Common myeloid progenitor, CD34-positive (primary cell): ENCODE measurements at regions not wholly inside any gene's neighbourhood (a gene's known extent, or its start where the extent isn't known, plus 50 kb on each side); places are given as distances from the start of the nearest gene placed in this dataset.

ENCODE experiments used
- CTCF ChIA-PET: fragments of 350-600 bp; sonication (Branson Sonifier 250); formaldehyde crosslinking; loops from one replicate; lab custom pipeline; 2021; ENCODE audit warnings: antibody characterized with exemption; lab: Charles Lee
- POLR2A ChIA-PET: fragments of 350-600 bp; sonication (Branson Sonifier 250); formaldehyde crosslinking; loops from one replicate; lab custom pipeline; 2021; ENCODE audit warnings: antibody characterized with exemption; lab: Charles Lee
- DNase-seq, 3 donors: peaks; one replicate each; pipeline versions ENCODE4 v3.0.0 to v3.0.0-alpha.2; 2013
- H3K27ac ChIP-seq, 2 experiments: 1 replicate in 1 of 2; 2 replicates in 1 of 2; pipeline ENCODE4 v1.7.0; 2013; ENCODE audit warnings: inconsistent platforms in 2 of 2, low read length in 2 of 2, mild to moderate bottlenecking in 2 of 2, low read depth in 1 of 2, moderate library complexity in 1 of 2; ENCODE audit not compliant: severe bottlenecking in 2 of 2, insufficient read depth in 1 of 2, poor library complexity in 1 of 2
- H3K27me3 ChIP-seq, 5 experiments: replicated peaks in 2 of 5; 1 replicate in 3 of 5; 2 replicates in 2 of 5; pipeline versions ENCODE4 v1.6.1 to v1.7.0; 2013; ENCODE audit warnings: low read length in 4 of 5, mild to moderate bottlenecking in 2 of 5, moderate library complexity in 2 of 5, inconsistent platforms in 1 of 5; ENCODE audit not compliant: insufficient read depth in 5 of 5, control insufficient read depth in 4 of 5
- H3K36me3 ChIP-seq, 4 experiments: 1 replicate in 2 of 4; 2 replicates in 2 of 4; pipeline versions ENCODE4 v1.6.1 to v1.7.0; 2013; ENCODE audit warnings: low read length in 3 of 4, control low read depth in 1 of 4, mild to moderate bottlenecking in 1 of 4; ENCODE audit not compliant: control insufficient read depth in 4 of 4, insufficient read depth in 4 of 4
- H3K4me1 ChIP-seq, 4 experiments: 1 replicate in 3 of 4; 2 replicates in 1 of 4; pipeline versions ENCODE4 v1.6.1 to v1.7.1; 2013; ENCODE audit warnings: low read length in 3 of 4, mild to moderate bottlenecking in 3 of 4, control low read depth in 1 of 4, inconsistent platforms in 1 of 4, moderate library complexity in 1 of 4; ENCODE audit not compliant: control insufficient read depth in 4 of 4, insufficient read depth in 4 of 4; ENCODE audit errors: control extremely low read depth in 1 of 4
- H3K4me3 ChIP-seq, 7 experiments: 1 replicate in 4 of 7; 2 replicates in 3 of 7; pipeline versions ENCODE4 v1.5.1 to v1.7.0; 2013; ENCODE audit warnings: mild to moderate bottlenecking in 7 of 7, low read length in 6 of 7, moderate library complexity in 6 of 7, inconsistent platforms in 2 of 7, low read depth in 2 of 7, control low read depth in 1 of 7; ENCODE audit not compliant: insufficient read depth in 4 of 7, control insufficient read depth in 1 of 7; ENCODE audit errors: extremely low read depth in 1 of 7
- H3K9me3 ChIP-seq, 5 experiments: 1 replicate in 4 of 5; 2 replicates in 1 of 5; pipeline versions ENCODE4 v1.6.1 to v1.7.1; 2013; ENCODE audit warnings: low read length in 4 of 5, mild to moderate bottlenecking in 2 of 5, inconsistent platforms in 1 of 5, low read depth in 1 of 5, moderate library complexity in 1 of 5; ENCODE audit not compliant: control insufficient read depth in 4 of 5, insufficient read depth in 2 of 5; ENCODE audit errors: control extremely low read depth in 1 of 5
- WGBS: methylation state at CpG from one replicate; pipeline ENCODE4 v1.1.5; 2013; ENCODE audit not compliant: insufficient coverage; 5-methylcytosine and 5-hydroxymethylcytosine counted together

- Histone ChIP-seq H3K4me3 (no peak overlapping the region), H3K4me1 (no peaks in the 10 kb centered on the region), H3K9me3 (no peaks in the 10 kb centered on the region), H3K27me3 (no peaks in the 10 kb centered on the region), H3K27ac (no peak overlapping the region), H3K36me3 (no peaks in the 10 kb centered on the region)
- ChIA-PET CTCF (no interaction called here), POLR2A (no interaction called here)
- no CpG with 5 or more reads among the region's 1 CpG for WGBS
- no peak for DNase-seq
Measured at GRCh38 chr6:76639941-76640340, 567.5 kb upstream of the IMPG1 start.

GRCh38 chr6:76634695-76635094 lies 562.2 kb upstream of the IMPG1 start:
- no peaks in the 10 kb centered on the region for H3K27me3 ChIP-seq
- no peaks in the 10 kb centered on the region for H3K9me3 ChIP-seq
- CTCF ChIA-PET, result no interaction called here
- no peak for DNase-seq
- H3K4me1 ChIP-seq, result no peaks in the 10 kb centered on the region
- no peaks in the 10 kb centered on the region for H3K36me3 ChIP-seq
- no peak overlapping the region for H3K4me3 ChIP-seq
- POLR2A ChIA-PET, result no interaction called here
- no peak overlapping the region for H3K27ac ChIP-seq

GRCh38 chr6:76633259-76633658 lies 560.8 kb upstream of the IMPG1 start:
- ChIA-PET POLR2A (no interaction called here), CTCF (no interaction called here)
- Histone ChIP-seq H3K27ac (no peak overlapping the region), H3K9me3 (peaks cover 0 to 5% (median 0%) of the 10 kb centered on the region in 5 experiments), H3K36me3 (no peaks in the 10 kb centered on the region), H3K27me3 (no peaks in the 10 kb centered on the region), H3K4me3 (no peak overlapping the region), H3K4me1 (no peaks in the 10 kb centered on the region)
- WGBS, result 83% methylated on average over 4 of the region's 5 CpGs
- no peak for DNase-seq

GRCh38 chr6:76631622-76632021 lies 559.2 kb upstream of the IMPG1 start:
- POLR2A ChIA-PET, result no interaction called here
- no peak for DNase-seq
- no peaks in the 10 kb centered on the region for H3K4me1 ChIP-seq
- H3K9me3 ChIP-seq, result peaks cover 0 to 5% (median 0%) of the 10 kb centered on the region in 5 experiments
- no peaks in the 10 kb centered on the region for H3K36me3 ChIP-seq
- CTCF ChIA-PET, result interaction anchor here (0.6 kb wide), 1 partner anchor 17 kb away, joined by 3 read pairs; no protein-coding TSS in a partner anchor
- H3K27ac ChIP-seq, result no peak overlapping the region
- H3K27me3 ChIP-seq, result no peaks in the 10 kb centered on the region
- no peak overlapping the region for H3K4me3 ChIP-seq
- WGBS, result 98% methylated on average over 9 of the region's 9 CpGs

- POLR2A ChIA-PET, result no interaction called here
- no peak for DNase-seq
- 81% methylated on average over 2 of the region's 2 CpGs for WGBS
- CTCF ChIA-PET, result no interaction called here
- no peaks in the 10 kb centered on the region for H3K4me1 ChIP-seq
- no peak overlapping the region for H3K27ac ChIP-seq
- H3K36me3 ChIP-seq, result no peaks in the 10 kb centered on the region
- H3K27me3 ChIP-seq, result no peaks in the 10 kb centered on the region
- H3K4me3 ChIP-seq, result no peak overlapping the region
- no peaks in the 10 kb centered on the region for H3K9me3 ChIP-seq
Measured at GRCh38 chr6:76615395-76615794, 542.9 kb upstream of the IMPG1 start.

GRCh38 chr6:76612954-76613353 lies 540.5 kb upstream of the IMPG1 start:
- ChIA-PET CTCF (no interaction called here), POLR2A (interaction anchor here (0.6 kb wide), 1 partner anchor 181 kb away, joined by 3 read pairs; no protein-coding TSS in a partner anchor)
- no peak for DNase-seq
- no peaks in the 10 kb centered on the region for H3K9me3 ChIP-seq
- no peaks in the 10 kb centered on the region for H3K4me1 ChIP-seq
- no peaks in the 10 kb centered on the region for H3K36me3 ChIP-seq
- no peak overlapping the region for H3K4me3 ChIP-seq
- H3K27me3 ChIP-seq, result no peaks in the 10 kb centered on the region
- no peak overlapping the region for H3K27ac ChIP-seq
- no CpG with 5 or more reads among the region's 1 CpG for WGBS

- DNase-seq, result no peak
- no peaks in the 10 kb centered on the region for H3K27me3 ChIP-seq
- ChIA-PET CTCF (no interaction called here), POLR2A (no interaction called here)
- no peaks in the 10 kb centered on the region for H3K9me3 ChIP-seq
- no peak overlapping the region for H3K4me3 ChIP-seq
- no peak overlapping the region for H3K27ac ChIP-seq
- WGBS, result 100% methylated on average over 4 of the region's 4 CpGs
- no peaks in the 10 kb centered on the region for H3K4me1 ChIP-seq
- H3K36me3 ChIP-seq, result no peaks in the 10 kb centered on the region
Measured at GRCh38 chr6:76609160-76609559, 536.7 kb upstream of the IMPG1 start.
